ENCODE measurements at regions not wholly inside any gene's neighbourhood (a gene's known extent, or its start where the extent isn't known, plus 50 kb on each side); places are given as distances from the start of the nearest gene placed in this dataset.

- no peak overlapping the region for H4K8ac ChIP-seq (ENCODE audit: low read depth in 2 of 2, low read length in 2 of 2)
- whole genome bisulfite sequencing, 2 experiments (ENCODE audit: extremely low coverage in 2 of 2, insufficient read length in 1 of 2): 61% methylated on average over 6 of the region's 6 CpGs; no CpG with 5 or more reads in 1 of the 2 experiments
- H3K18ac ChIP-seq (ENCODE audit: low read depth, low read length): no peak overlapping the region
- ATAC-seq (ENCODE audit: low read depth): no peak
- no peak overlapping the region for H3K56ac ChIP-seq (ENCODE audit: extremely low read depth, insufficient read depth, low read length)
- BruUV-seq (replicated peaks): no TSS peak
- no peak overlapping the region for H3K4me2 ChIP-seq (ENCODE audit: low read depth, low read length)
- H3K9me3 ChIP-seq (ENCODE audit: control insufficient read depth, insufficient read depth, low read length): no peaks in the 10 kb centered on the region
- no peak overlapping the region for H3K14ac ChIP-seq (replicated peaks; ENCODE audit: low read depth, low read length)
- no peak overlapping the region for H3K4ac ChIP-seq (ENCODE audit: low read depth, low read length)
- H3K36me3 ChIP-seq (ENCODE audit: control insufficient read depth, insufficient read depth, low read length): no peaks in the 10 kb centered on the region
- no peak overlapping the region for H3K9ac ChIP-seq (ENCODE audit: low read depth, low read length)
- H4K20me1 ChIP-seq (ENCODE audit: insufficient read depth, low read length): no peaks in the 10 kb centered on the region
- no peaks in the 10 kb centered on the region for H3K4me1 ChIP-seq (ENCODE audit: control insufficient read depth, insufficient read depth, low read length)
- in situ Hi-C loops (cut with MboI; ENCODE audit: low sequenced_read_pairs): no loop called here
- intact Hi-C loops (cut with micrococcal nuclease): no loop called here
- DNase-seq: no peak
- peaks cover 13% of the 10 kb centered on the region for H3K27me3 ChIP-seq (ENCODE audit: control insufficient read depth, insufficient read depth, low read length)
- no peak overlapping the region for H3K27ac ChIP-seq (ENCODE audit: insufficient read depth, low read length)
- no peak overlapping the region for H2BK120ac ChIP-seq (ENCODE audit: low read depth, low read length)
- TF ChIP-seq MAFK (IDR thresholded peaks at IDR 0.05; ENCODE audit: low read depth, low read length) (no peak), NFE2L2 (IDR thresholded peaks at IDR 0.05; ENCODE audit: low read depth, low read length) (no peak), RFX5 (IDR thresholded peaks at IDR 0.05; ENCODE audit: low read depth, low read length) (no peak)
- H2AK5ac ChIP-seq (ENCODE audit: low read depth, low read length): no peak overlapping the region
- dilution Hi-C loops (cut with HindIII; ENCODE audit: low sequenced_read_pairs, unreplicated experiment): no loop called here
- no peaks in the 10 kb centered on the region for H3K9me1 ChIP-seq (ENCODE audit: insufficient read depth, low read length)
- POLR2A ChIA-PET (ENCODE audit: unreplicated experiment): no interaction called here
- no peak overlapping the region for H3K23ac ChIP-seq (ENCODE audit: low read depth, low read length)
- no peaks in the 10 kb centered on the region for H3K79me1 ChIP-seq (ENCODE audit: low read depth in 1 of 2, low read length in 2 of 2)
- no peak overlapping the region for H2BK5ac ChIP-seq (ENCODE audit: low read depth, low read length, poor library complexity, severe bottlenecking)
- no peak overlapping the region for H4K5ac ChIP-seq (ENCODE audit: low read depth, low read length)
- no peak overlapping the region for H3K4me3 ChIP-seq (ENCODE audit: insufficient read depth, low read depth, low read length)
- no peak overlapping the region for H2AK9ac ChIP-seq (replicated peaks; ENCODE audit: low read depth, low read length, poor library complexity)
- H2AFZ ChIP-seq (replicated peaks; ENCODE audit: low read length, poor library complexity): no peak overlapping the region
- no peak overlapping the region for H2BK20ac ChIP-seq (ENCODE audit: low read depth, low read length)
- no peak overlapping the region for H2BK15ac ChIP-seq (ENCODE audit: low read depth, low read length)
- CTCF ChIA-PET: interaction anchor here (0.6 kb wide), 1 partner anchor 53 kb away, joined by 3 read pairs; no protein-coding TSS in a partner anchor
- H4K91ac ChIP-seq (ENCODE audit: insufficient read depth, low read depth, low read length): no peak overlapping the region
Observed at GRCh38 chr16:22614271-22614947, 103.7 kb downstream of the NPIPB5 start.
